ENCODE measurements at regions not wholly inside any gene's neighbourhood (a gene's known extent, or its start where the extent isn't known, plus 50 kb on each side); places are given as distances from the start of the nearest gene placed in this dataset.

DNA sequence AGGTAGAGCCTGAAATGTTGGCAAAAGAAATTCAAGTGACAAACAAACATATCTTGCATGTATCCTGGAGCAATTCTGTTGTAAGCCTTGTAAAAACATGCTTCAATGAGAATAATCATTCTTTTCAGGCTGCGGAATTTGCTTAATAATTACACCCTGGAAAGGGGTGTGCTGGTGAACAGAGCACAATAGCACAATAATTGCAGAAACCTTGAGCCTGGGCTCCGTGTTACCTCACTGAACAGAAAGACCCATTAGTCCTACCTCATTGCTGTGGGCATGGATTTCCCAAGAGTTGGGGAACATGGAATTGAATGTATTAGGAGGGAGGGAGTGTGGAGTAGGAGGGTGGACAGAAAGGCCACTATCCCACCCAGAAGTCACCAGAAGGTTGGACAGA lies 168.0 kb upstream of the ALKAL2 start:
- Histone ChIP-seq H3K36me3 (no peaks in the 10 kb centered on the region), H3K27ac (replicated peaks) (no peak overlapping the region), H3K27me3 (ENCODE audit: low read depth) (peaks cover 85% of the 10 kb centered on the region), H3K9me3 (replicated peaks) (no peaks in the 10 kb centered on the region), H3K4me3 (no peak overlapping the region), H3K4me1 (no peaks in the 10 kb centered on the region)
- intact Hi-C loops (cut with micrococcal nuclease) = no loop called here
- DNase-seq = no peak
- TF ChIP-seq CTCF (IDR thresholded peaks at IDR 0.05; ENCODE audit: borderline replicate concordance) = no peak

- H3K9me3 ChIP-seq (replicated peaks) = no peaks in the 10 kb centered on the region
- H3K4me3 ChIP-seq = no peak overlapping the region
- TF ChIP-seq CTCF (IDR thresholded peaks at IDR 0.05; ENCODE audit: borderline replicate concordance) = no peak
- intact Hi-C loops (cut with micrococcal nuclease) = no loop called here
- H3K27ac ChIP-seq (replicated peaks) = no peak overlapping the region
- H3K27me3 ChIP-seq (ENCODE audit: low read depth) = peaks cover 90% of the 10 kb centered on the region
- no peak for DNase-seq
- H3K4me1 ChIP-seq = no peaks in the 10 kb centered on the region
- no peaks in the 10 kb centered on the region for H3K36me3 ChIP-seq
Observed at GRCh38 chr2:455015-455705, 167.3 kb upstream of the ALKAL2 start.

GRCh38 chr2:453132-453531 lies 165.2 kb upstream of the ALKAL2 start:
- no peak overlapping the region for H3K27ac ChIP-seq (replicated peaks)
- no peaks in the 10 kb centered on the region for H3K4me1 ChIP-seq
- H3K27me3 ChIP-seq (ENCODE audit: low read depth) = peaks cover 95% of the 10 kb centered on the region
- no peaks in the 10 kb centered on the region for H3K36me3 ChIP-seq
- intact Hi-C loops (cut with micrococcal nuclease) = no loop called here
- DNase-seq = no peak
- H3K4me3 ChIP-seq = no peak overlapping the region
- no peaks in the 10 kb centered on the region for H3K9me3 ChIP-seq (replicated peaks)
- no peak for TF ChIP-seq CTCF (IDR thresholded peaks at IDR 0.05; ENCODE audit: borderline replicate concordance)

- Histone ChIP-seq H3K27ac (replicated peaks) (no peak overlapping the region), H3K4me1 (no peaks in the 10 kb centered on the region), H3K9me3 (replicated peaks) (no peaks in the 10 kb centered on the region), H3K36me3 (no peaks in the 10 kb centered on the region), H3K4me3 (no peak overlapping the region), H3K27me3 (ENCODE audit: low read depth) (peaks cover 86% of the 10 kb centered on the region)
- no peak for TF ChIP-seq CTCF (IDR thresholded peaks at IDR 0.05; ENCODE audit: borderline replicate concordance)
- DNase-seq = no peak
- intact Hi-C loops (cut with micrococcal nuclease) = no loop called here
Observed at GRCh38 chr2:451495-451894, 163.6 kb upstream of the ALKAL2 start.

DNA sequence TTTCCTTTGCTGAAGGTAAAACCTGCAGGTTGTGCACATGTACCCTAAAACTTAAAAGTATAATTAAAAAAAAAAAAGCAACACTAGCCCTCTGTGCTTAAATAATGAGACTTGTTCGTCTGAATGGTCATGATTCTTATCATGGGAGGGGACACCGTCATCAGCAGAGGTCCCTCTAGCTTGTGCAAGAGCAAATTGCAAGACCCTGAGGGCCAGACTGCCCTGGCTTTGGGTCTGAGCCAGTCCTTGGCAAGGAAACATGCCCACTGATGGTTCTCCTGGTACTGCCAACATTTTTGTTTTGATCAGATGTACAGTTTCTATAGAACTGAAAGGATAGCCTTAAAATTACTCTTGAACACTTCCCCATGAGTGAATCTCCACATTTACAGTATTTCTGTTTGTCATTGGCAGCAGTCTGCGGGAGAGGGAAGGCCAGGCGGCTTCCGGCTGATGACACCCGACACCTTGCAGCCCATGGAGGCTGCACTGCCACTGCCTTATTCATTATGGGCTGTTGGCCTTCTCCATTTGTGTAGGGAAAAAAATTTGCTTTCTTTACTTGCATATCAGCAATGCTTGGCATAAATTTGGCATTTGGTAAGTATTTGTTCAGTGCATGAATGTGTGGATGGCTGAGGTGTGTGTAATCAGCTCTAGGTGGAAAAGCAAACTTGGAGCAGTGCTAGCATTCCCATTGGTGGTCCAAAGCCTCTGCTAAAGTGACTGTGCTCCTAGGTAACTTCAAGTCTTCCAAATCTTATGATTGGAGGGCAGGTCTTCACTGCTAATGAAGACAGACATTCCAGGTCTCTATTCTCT lies 161.6 kb upstream of the ALKAL2 start:
- Histone ChIP-seq H3K4me1 (no peaks in the 10 kb centered on the region), H3K36me3 (no peaks in the 10 kb centered on the region), H3K27ac (replicated peaks) (no peak overlapping the region), H3K9me3 (replicated peaks) (no peaks in the 10 kb centered on the region), H3K4me3 (no peak overlapping the region), H3K27me3 (ENCODE audit: low read depth) (peaks cover 84% of the 10 kb centered on the region)
- TF ChIP-seq CTCF (IDR thresholded peaks at IDR 0.05; ENCODE audit: borderline replicate concordance) = no peak
- intact Hi-C loops (cut with micrococcal nuclease) = no loop called here
- DNase-seq = no peak

Measured in left ventricle myocardium inferior (tissue), 1 donor.